GM12878 (cell line): ENCODE measurements at regions not wholly inside any gene's neighbourhood (a gene's known extent, or its start where the extent isn't known, plus 50 kb on each side); places are given as distances from the start of the nearest gene placed in this dataset.

ENCODE experiments used
- ATAC-seq: fragments of 200-7000 bp; cut with Tn5 transposase; 3 replicates; pipeline ENCODE4 v1.9.1; 2020; ENCODE audit warnings: mild to moderate bottlenecking, moderate library complexity
- BruUV-seq: library from RNA; stranded (reverse); fragments of 400-500 nt; replicated peaks from 2 replicates; lab custom pipeline; 2021; lab: Mats Ljungman, UMichigan
- CTCF ChIA-PET: fragments of 300-600 bp; sonication (Branson Sonifier 250); formaldehyde crosslinking; extraction: SDS; loops from one replicate; lab custom pipeline; 2021; ENCODE audit warnings: inconsistent platforms; lab: Yijun Ruan, JAX
- POLR2A ChIA-PET: fragments of 350-600 bp; formaldehyde crosslinking; extraction: SDS; loops from one replicate; lab custom pipeline; 2021; ENCODE audit warnings: inconsistent platforms; lab: Charles Lee
- RAD21 ChIA-PET: fragments of 300-600 bp; sonication (Branson Sonifier 250); formaldehyde crosslinking; loops from one replicate; lab custom pipeline; 2023; ENCODE audit warnings: antibody characterized with exemption; ENCODE audit not compliant: unreplicated experiment; lab: Charles Lee
- SMC1A ChIA-PET: fragments of 300-600 bp; sonication (Branson Sonifier 250); formaldehyde crosslinking; loops from one replicate; lab custom pipeline; 2023; ENCODE audit not compliant: unreplicated experiment, uncharacterized antibody; lab: Charles Lee
- DNase-seq: peaks from one replicate; pipeline ENCODE4 v3.0.0-alpha.2; 2011; ENCODE audit warnings: low read depth, low spot score
- FAIRE-seq: peaks from 3 replicates; lab custom pipeline; 2011; peaks lifted over from hg19 to GRCh38; lab: Jason Lieb, UNC
- H2AFZ ChIP-seq: 2 replicates; pipeline ENCODE4 v1.6.0; 2011; ENCODE audit warnings: low read depth, low read length, control low read depth; ENCODE audit not compliant: control insufficient read depth
- H3K27ac ChIP-seq: 2 replicates; pipeline ENCODE4 v1.5.1; 2011; ENCODE audit warnings: control low read depth; ENCODE audit not compliant: control insufficient read depth, insufficient read depth
- H3K27me3 ChIP-seq, 2 experiments: replicated peaks in 1 of 2; 2 replicates each; pipeline versions ENCODE4 v1.6.0 to v1.6.1; 2011; ENCODE audit warnings: low read length in 1 of 2; ENCODE audit not compliant: control insufficient read depth in 2 of 2, insufficient read depth in 2 of 2
- H3K36me3 ChIP-seq, 2 experiments: 2 replicates each; pipeline ENCODE4 v1.5.1; 2011; ENCODE audit warnings: low read length in 1 of 2; ENCODE audit not compliant: control insufficient read depth in 2 of 2, insufficient read depth in 2 of 2
- H3K4me1 ChIP-seq: 2 replicates; pipeline ENCODE4 v1.6.1; 2011; ENCODE audit warnings: mild to moderate bottlenecking, low read length, moderate library complexity, mixed read lengths; ENCODE audit not compliant: control insufficient read depth, insufficient read depth
- H3K4me2 ChIP-seq: 2 replicates; pipeline ENCODE4 v1.6.0; 2011; ENCODE audit warnings: control low read depth; ENCODE audit not compliant: control insufficient read depth, insufficient read depth
- H3K4me3 ChIP-seq: fragments of 200-600 bp; sonication (generic); 2 replicates; pipeline ENCODE4 v1.5.1; 2016
- H3K79me2 ChIP-seq: 2 replicates; pipeline ENCODE4 v1.6.0; 2011; ENCODE audit warnings: low read length; ENCODE audit not compliant: control insufficient read depth, insufficient read depth
- H3K9ac ChIP-seq: 2 replicates; pipeline ENCODE4 v1.8.0; 2011; ENCODE audit warnings: low read length, control low read depth, mixed read lengths; ENCODE audit not compliant: control insufficient read depth, insufficient read depth
- H3K9me3 ChIP-seq: replicated peaks from 3 replicates; pipeline ENCODE4 v1.5.1; 2011; ENCODE audit warnings: mild to moderate bottlenecking, low read length; ENCODE audit not compliant: control insufficient read depth, insufficient read depth
- H4K20me1 ChIP-seq: 2 replicates; pipeline ENCODE4 v1.6.0; 2011; ENCODE audit not compliant: control insufficient read depth, insufficient read depth
- CHD2 ChIP-seq: IDR thresholded peaks from 2 replicates; pipeline ENCODE4 v1.6.1; 2011; ENCODE audit warnings: low read depth, low read length, improper control_type of control experiment, borderline replicate concordance
- ESRRA ChIP-seq: IDR thresholded peaks from 2 replicates; pipeline ENCODE4 v1.6.1; 2012; ENCODE audit warnings: mild to moderate bottlenecking, low read length, improper control_type of control experiment
- EZH2 ChIP-seq: IDR thresholded peaks from 2 replicates; pipeline ENCODE4 v1.6.1; 2012; ENCODE audit warnings: low read depth, mild to moderate bottlenecking, control low read depth, inconsistent platforms, low read length, borderline replicate concordance; ENCODE audit not compliant: control insufficient read depth
- FOXK2 ChIP-seq: fragments of 450-650 bp; IDR thresholded peaks from 2 replicates; pipeline ENCODE4 v1.6.1; 2017; ENCODE audit warnings: mild to moderate bottlenecking, moderate library complexity
- IRF4 ChIP-seq: IDR thresholded peaks from 2 replicates; pipeline ENCODE4 v1.6.1; 2011; ENCODE audit warnings: low read depth, low read length
- KLF5 ChIP-seq: fragments of 450-650 bp; IDR thresholded peaks from 2 replicates; pipeline ENCODE4 v1.6.1; 2014; ENCODE audit warnings: mild to moderate bottlenecking; ENCODE audit not compliant: partially characterized antibody
- NFIC ChIP-seq: IDR thresholded peaks from 2 replicates; pipeline ENCODE4 v1.6.1; 2012; ENCODE audit warnings: low read depth, mild to moderate bottlenecking, inconsistent platforms, low read length, moderate library complexity
- NFXL1 ChIP-seq: fragments of 450-650 bp; IDR thresholded peaks from 2 replicates; pipeline ENCODE4 v1.6.1; 2017; ENCODE audit warnings: antibody characterized with exemption, mild to moderate bottlenecking, borderline replicate concordance
- NRF1 ChIP-seq: conservative IDR thresholded peaks from 2 replicates; pipeline ENCODE4 v1.6.1; 2011; ENCODE audit warnings: mild to moderate bottlenecking, low read depth, low read length, improper control_type of control experiment
- RCOR1 ChIP-seq: conservative IDR thresholded peaks from 2 replicates; pipeline ENCODE4 v1.6.1; 2012; ENCODE audit warnings: low read depth, low read length, improper control_type of control experiment
- SIN3A ChIP-seq: IDR thresholded peaks from 2 replicates; pipeline ENCODE4 v1.6.1; 2012; ENCODE audit warnings: low read depth, low read length, improper control_type of control experiment
- STAT1 ChIP-seq: fragments of 450-650 bp; conservative IDR thresholded peaks from 2 replicates; pipeline ENCODE4 v1.6.1; 2014; ENCODE audit warnings: antibody characterized with exemption, mild to moderate bottlenecking
- TBL1XR1 ChIP-seq: IDR thresholded peaks from 2 replicates; pipeline ENCODE4 v1.6.1; 2012; ENCODE audit warnings: low read depth, low read length, improper control_type of control experiment
- YBX1 ChIP-seq: fragments of 450-650 bp; IDR thresholded peaks from 2 replicates; pipeline ENCODE4 v1.6.1; 2016; ENCODE audit warnings: antibody characterized with exemption
- WGBS: methylation state at CpG from one replicate; pipeline ENCODE4 v1.1.6; 2016; ENCODE audit warnings: low lambda C conversion rate; ENCODE audit not compliant: insufficient replicate concordance, insufficient coverage; ENCODE audit errors: missing lambda C conversion rate; 5-methylcytosine and 5-hydroxymethylcytosine counted together
- in situ Hi-C: fragments of 300-500 bp; cut with MboI; formaldehyde crosslinking; loops from 9 replicates; pipeline ENCODE4 v1.14.3; 2018; ENCODE audit warnings: mixed read lengths
- intact Hi-C: fragments of 100-400 bp; cut with micrococcal nuclease; formaldehyde crosslinking; loops from one replicate; pipeline ENCODE4 v1.14.2; 2022; ENCODE audit not compliant: unreplicated experiment
- TF ChIP-seq, protein P1 (sequence below): IDR thresholded peaks from 2 replicates; pipeline ENCODE4 v1.6.1; 2011; ENCODE audit warnings: low read depth, mild to moderate bottlenecking, low read length, moderate library complexity, borderline replicate concordance; ENCODE audit errors: extremely low read depth
- TF ChIP-seq, protein P2 (sequence below): IDR thresholded peaks from 2 replicates; pipeline ENCODE4 v1.6.1; 2012; ENCODE audit warnings: improper control_type of control experiment, low read depth, low read length; ENCODE audit not compliant: insufficient replicate concordance
- TF ChIP-seq, protein P3 (sequence below): IDR thresholded peaks from 2 replicates; pipeline ENCODE4 v1.6.1; 2011; ENCODE audit warnings: borderline replicate concordance, low read depth, mild to moderate bottlenecking, moderate library complexity, low read length; ENCODE audit not compliant: insufficient read depth, poor library complexity, severe bottlenecking
- TF ChIP-seq, protein P4 (sequence below): IDR thresholded peaks from 2 replicates; pipeline ENCODE4 v1.6.1; 2012; ENCODE audit warnings: low read depth, low read length, improper control_type of control experiment

DNA sequence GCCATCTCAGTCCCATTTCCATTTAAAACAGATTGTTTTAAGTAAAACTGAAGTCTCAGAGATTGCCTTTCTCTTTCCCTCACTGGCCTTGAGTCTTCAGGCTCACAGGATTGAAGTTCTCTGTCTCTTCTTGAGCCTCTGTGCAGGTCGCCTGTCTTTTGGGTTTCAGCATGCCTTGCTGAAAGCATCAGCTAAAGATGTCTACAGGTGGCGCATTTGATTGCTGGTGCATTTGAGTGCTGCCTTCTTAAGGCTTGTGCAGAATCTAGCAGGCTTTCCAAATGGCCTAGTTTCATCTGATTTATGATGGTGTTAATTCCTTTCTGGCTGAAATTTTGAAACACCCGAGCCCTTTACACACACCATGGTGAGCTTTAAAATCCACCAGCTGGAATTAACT is 1062.2 kb upstream of the FBXO33 start:
- H3K4me1 ChIP-seq = no peaks in the 10 kb centered on the region
- H3K9me3 ChIP-seq = no peaks in the 10 kb centered on the region
- no peaks in the 10 kb centered on the region for H3K27me3 ChIP-seq
- CTCF ChIA-PET = interaction anchor here (1.9 kb wide), 1 partner anchor 76 kb away, joined by 5 read pairs; no protein-coding TSS in a partner anchor
- H4K20me1 ChIP-seq = no peaks in the 10 kb centered on the region
- SMC1A ChIA-PET = interaction anchor here (1.6 kb wide), 1 partner anchor 9 kb away, joined by 4 read pairs; no protein-coding TSS in a partner anchor
- intact Hi-C loops = no loop called here
- H3K9ac ChIP-seq = no peak overlapping the region
- RAD21 ChIA-PET = no interaction called here
- H3K4me3 ChIP-seq = no peak overlapping the region
- in situ Hi-C loops = no loop called here
- H3K4me2 ChIP-seq = no peak overlapping the region
- H2AFZ ChIP-seq = no peak overlapping the region
- POLR2A ChIA-PET = no interaction called here
- WGBS = 14% methylated on average over 3 of the region's 3 CpGs
- H3K27ac ChIP-seq = no peak overlapping the region
- ATAC-seq = no peak
- DNase-seq = no peak
- BruUV-seq = no TSS peak
- H3K79me2 ChIP-seq = no peaks in the 10 kb centered on the region
- H3K36me3 ChIP-seq = no peaks in the 10 kb centered on the region
- no peak for FAIRE-seq
- TF ChIP-seq, protein P1, sequence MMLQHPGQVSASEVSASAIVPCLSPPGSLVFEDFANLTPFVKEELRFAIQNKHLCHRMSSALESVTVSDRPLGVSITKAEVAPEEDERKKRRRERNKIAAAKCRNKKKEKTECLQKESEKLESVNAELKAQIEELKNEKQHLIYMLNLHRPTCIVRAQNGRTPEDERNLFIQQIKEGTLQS = no peak
- no peak for TF ChIP-seq FOXK2
- no peak for TF ChIP-seq NFIC
- TF ChIP-seq NRF1 = no peak
- no peak for TF ChIP-seq EZH2
- TF ChIP-seq NFXL1 = no peak
- TF ChIP-seq KLF5 = no peak
- no peak for TF ChIP-seq CHD2
- TF ChIP-seq RCOR1 = no peak
- TF ChIP-seq, protein P2, sequence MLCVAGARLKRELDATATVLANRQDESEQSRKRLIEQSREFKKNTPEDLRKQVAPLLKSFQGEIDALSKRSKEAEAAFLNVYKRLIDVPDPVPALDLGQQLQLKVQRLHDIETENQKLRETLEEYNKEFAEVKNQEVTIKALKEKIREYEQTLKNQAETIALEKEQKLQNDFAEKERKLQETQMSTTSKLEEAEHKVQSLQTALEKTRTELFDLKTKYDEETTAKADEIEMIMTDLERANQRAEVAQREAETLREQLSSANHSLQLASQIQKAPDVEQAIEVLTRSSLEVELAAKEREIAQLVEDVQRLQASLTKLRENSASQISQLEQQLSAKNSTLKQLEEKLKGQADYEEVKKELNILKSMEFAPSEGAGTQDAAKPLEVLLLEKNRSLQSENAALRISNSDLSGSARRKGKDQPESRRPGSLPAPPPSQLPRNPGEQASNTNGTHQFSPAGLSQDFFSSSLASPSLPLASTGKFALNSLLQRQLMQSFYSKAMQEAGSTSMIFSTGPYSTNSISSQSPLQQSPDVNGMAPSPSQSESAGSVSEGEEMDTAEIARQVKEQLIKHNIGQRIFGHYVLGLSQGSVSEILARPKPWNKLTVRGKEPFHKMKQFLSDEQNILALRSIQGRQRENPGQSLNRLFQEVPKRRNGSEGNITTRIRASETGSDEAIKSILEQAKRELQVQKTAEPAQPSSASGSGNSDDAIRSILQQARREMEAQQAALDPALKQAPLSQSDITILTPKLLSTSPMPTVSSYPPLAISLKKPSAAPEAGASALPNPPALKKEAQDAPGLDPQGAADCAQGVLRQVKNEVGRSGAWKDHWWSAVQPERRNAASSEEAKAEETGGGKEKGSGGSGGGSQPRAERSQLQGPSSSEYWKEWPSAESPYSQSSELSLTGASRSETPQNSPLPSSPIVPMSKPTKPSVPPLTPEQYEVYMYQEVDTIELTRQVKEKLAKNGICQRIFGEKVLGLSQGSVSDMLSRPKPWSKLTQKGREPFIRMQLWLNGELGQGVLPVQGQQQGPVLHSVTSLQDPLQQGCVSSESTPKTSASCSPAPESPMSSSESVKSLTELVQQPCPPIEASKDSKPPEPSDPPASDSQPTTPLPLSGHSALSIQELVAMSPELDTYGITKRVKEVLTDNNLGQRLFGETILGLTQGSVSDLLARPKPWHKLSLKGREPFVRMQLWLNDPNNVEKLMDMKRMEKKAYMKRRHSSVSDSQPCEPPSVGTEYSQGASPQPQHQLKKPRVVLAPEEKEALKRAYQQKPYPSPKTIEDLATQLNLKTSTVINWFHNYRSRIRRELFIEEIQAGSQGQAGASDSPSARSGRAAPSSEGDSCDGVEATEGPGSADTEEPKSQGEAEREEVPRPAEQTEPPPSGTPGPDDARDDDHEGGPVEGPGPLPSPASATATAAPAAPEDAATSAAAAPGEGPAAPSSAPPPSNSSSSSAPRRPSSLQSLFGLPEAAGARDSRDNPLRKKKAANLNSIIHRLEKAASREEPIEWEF = no peak
- TF ChIP-seq, protein P3, sequence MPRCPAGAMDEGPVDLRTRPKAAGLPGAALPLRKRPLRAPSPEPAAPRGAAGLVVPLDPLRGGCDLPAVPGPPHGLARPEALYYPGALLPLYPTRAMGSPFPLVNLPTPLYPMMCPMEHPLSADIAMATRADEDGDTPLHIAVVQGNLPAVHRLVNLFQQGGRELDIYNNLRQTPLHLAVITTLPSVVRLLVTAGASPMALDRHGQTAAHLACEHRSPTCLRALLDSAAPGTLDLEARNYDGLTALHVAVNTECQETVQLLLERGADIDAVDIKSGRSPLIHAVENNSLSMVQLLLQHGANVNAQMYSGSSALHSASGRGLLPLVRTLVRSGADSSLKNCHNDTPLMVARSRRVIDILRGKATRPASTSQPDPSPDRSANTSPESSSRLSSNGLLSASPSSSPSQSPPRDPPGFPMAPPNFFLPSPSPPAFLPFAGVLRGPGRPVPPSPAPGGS = no peak
- TF ChIP-seq STAT1 = no peak
- TF ChIP-seq IRF4 = no peak
- TF ChIP-seq TBL1XR1 = no peak
- TF ChIP-seq SIN3A = no peak
- no peak for TF ChIP-seq ESRRA
- TF ChIP-seq, protein P4, sequence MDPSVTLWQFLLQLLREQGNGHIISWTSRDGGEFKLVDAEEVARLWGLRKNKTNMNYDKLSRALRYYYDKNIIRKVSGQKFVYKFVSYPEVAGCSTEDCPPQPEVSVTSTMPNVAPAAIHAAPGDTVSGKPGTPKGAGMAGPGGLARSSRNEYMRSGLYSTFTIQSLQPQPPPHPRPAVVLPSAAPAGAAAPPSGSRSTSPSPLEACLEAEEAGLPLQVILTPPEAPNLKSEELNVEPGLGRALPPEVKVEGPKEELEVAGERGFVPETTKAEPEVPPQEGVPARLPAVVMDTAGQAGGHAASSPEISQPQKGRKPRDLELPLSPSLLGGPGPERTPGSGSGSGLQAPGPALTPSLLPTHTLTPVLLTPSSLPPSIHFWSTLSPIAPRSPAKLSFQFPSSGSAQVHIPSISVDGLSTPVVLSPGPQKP = no peak
- TF ChIP-seq YBX1 = no peak
